GM18519 (cell line): ENCODE measurements at regions not wholly inside any gene's neighbourhood (a gene's known extent, or its start where the extent isn't known, plus 50 kb on each side); places are given as distances from the start of the nearest gene placed in this dataset.
"Not testable (repeated sequence)": the region's sequence is repeated elsewhere in the genome, so short reads cannot be mapped to it uniquely, and the experiment has no call there.

Experiments
- ATAC-seq: cut with Tn5 transposase; IDR thresholded peaks from one replicate; pipeline ENCODE4 v1.9.1; 2021; ENCODE audit warnings: mild to moderate bottlenecking, moderate library complexity; ENCODE audit not compliant: unreplicated experiment, low FRiP score

GRCh38 chr10:109809954-109810353, 113.4 kb downstream of the XPNPEP1 start:
- not testable (repeated sequence) for ATAC-seq

- ATAC-seq: not testable (repeated sequence)
Measured at GRCh38 chr10:109801191-109801590, 122.1 kb downstream of the XPNPEP1 start.

- no peak for ATAC-seq
Measured at GRCh38 chr10:109790647-109791046, 132.7 kb downstream of the XPNPEP1 start.

GRCh38 chr10:109784236-109784635, 139.1 kb downstream of the XPNPEP1 start:
- ATAC-seq: no peak

- ATAC-seq: no peak
Measured at GRCh38 chr10:109783286-109783685, 140.0 kb downstream of the XPNPEP1 start.

- no peak for ATAC-seq
Measured at GRCh38 chr10:109780997-109781396, 142.3 kb downstream of the XPNPEP1 start.

GRCh38 chr10:109778993-109779392, 144.3 kb downstream of the XPNPEP1 start:
- ATAC-seq: no peak

- no peak for ATAC-seq
Measured at GRCh38 chr10:109774121-109774440, 149.2 kb downstream of the XPNPEP1 start.

GRCh38 chr10:109773288-109774120, 149.8 kb downstream of the XPNPEP1 start:
- ATAC-seq: peak; percentile 43

GRCh38 chr10:109770663-109771062, 152.6 kb downstream of the XPNPEP1 start:
- ATAC-seq: no peak

GRCh38 chr10:109769966-109770365, 153.3 kb downstream of the XPNPEP1 start:
- no peak for ATAC-seq

GRCh38 chr10:109765838-109766237, 157.5 kb downstream of the XPNPEP1 start:
- no peak for ATAC-seq

- no peak for ATAC-seq
Measured at GRCh38 chr10:109762555-109762954, 160.8 kb downstream of the XPNPEP1 start.

GRCh38 chr10:109757670-109758069, 165.6 kb downstream of the XPNPEP1 start:
- ATAC-seq: not testable (repeated sequence)

- no peak for ATAC-seq
Measured at GRCh38 chr10:109746861-109747260, 176.4 kb downstream of the XPNPEP1 start.

GRCh38 chr10:109744020-109744419, 179.3 kb downstream of the XPNPEP1 start:
- ATAC-seq: no peak

- no peak for ATAC-seq
Measured at GRCh38 chr10:109743574-109743973, 179.7 kb downstream of the XPNPEP1 start.

- ATAC-seq: no peak
Measured at GRCh38 chr10:109743146-109743545, 180.2 kb downstream of the XPNPEP1 start.

- ATAC-seq: no peak
Measured at GRCh38 chr10:109741712-109742111, 181.6 kb downstream of the XPNPEP1 start.

GRCh38 chr10:109740436-109740835, 182.9 kb downstream of the XPNPEP1 start:
- no peak for ATAC-seq

- no peak for ATAC-seq
Measured at GRCh38 chr10:109737626-109738025, 185.7 kb downstream of the XPNPEP1 start.

GRCh38 chr10:109737009-109737408, 186.3 kb downstream of the XPNPEP1 start:
- no peak for ATAC-seq
